GM19372 (cell line): ENCODE measurements at regions not wholly inside any gene's neighbourhood (a gene's known extent, or its start where the extent isn't known, plus 50 kb on each side); places are given as distances from the start of the nearest gene placed in this dataset.

Experiments
- ATAC-seq: cut with Tn5 transposase; IDR thresholded peaks from one replicate; pipeline ENCODE4 v1.9.1; 2021; ENCODE audit warnings: mild to moderate bottlenecking, low read depth, moderate library complexity; ENCODE audit not compliant: unreplicated experiment

DNA sequence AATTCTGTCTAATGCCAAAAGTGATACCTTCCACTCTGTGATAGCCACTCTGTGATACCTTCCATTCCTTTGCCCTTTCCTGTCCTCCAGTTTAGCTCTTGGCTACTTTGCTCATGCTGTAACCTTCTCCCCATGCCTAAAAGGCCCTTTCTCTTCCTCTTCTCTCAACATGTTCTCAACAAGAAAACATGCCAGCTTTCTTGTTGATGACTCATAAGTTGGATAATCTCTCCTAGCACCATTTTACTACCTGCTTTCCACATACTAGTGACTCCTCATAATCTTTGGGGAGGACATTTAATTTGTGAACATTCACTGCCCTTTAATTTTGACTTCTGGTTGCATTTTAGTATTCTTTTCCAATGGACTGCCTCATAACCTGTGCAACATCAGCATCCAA, 55.9 kb upstream of the NT5C1B start:
- no peak for ATAC-seq

DNA sequence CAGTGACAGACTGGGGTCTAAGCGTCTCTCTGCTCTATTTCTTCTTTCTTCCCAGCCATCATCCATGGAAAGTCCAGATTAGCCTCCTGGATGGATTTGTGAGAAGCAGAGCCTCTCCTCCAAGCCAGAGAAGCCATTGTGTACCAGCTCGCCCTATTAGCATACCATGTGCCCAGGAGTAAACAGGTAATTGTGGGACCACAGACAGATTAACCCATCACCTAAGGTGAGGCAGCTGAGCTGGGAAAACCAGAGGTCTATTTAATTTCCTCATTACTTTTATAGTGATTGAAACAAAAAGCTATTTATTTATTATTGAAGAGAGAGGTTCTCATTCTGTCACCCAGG, 54.7 kb upstream of the NT5C1B start:
- no peak for ATAC-seq

DNA sequence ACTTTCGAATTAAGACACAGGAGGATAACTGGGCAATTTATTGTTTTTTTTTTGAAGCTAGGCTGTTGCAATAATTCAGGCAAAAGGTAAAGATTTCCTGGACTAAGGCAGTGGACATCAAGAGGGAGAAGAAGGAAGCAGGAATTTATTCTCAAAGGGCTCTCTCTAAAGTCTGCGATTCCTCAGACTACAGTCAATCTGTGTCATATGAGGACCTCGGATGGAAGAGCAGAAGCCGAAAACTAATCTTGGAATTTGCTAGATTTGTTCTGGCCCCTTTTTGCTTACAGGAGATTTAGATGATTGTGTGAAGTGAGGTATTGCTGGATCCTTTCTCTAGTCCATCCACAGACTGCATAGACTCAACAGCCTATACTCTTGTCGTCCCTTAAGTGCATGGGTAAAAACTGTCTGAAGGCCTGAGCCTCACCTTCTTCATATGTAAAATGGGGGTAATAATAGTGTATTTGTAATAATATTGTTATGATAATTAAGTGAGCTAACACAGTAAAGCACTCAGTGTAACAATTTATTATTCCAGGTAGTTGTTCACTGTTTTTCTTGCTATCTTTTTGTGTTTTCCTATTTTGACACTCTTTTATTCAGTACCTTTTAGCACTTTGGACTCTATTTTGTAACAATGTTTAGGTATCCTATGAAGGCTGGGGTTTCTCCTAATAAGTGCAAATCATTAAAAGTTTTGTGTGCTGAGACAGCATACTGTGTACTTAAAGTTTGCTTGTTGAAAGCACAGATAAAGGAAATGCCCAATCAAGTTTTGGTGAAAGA, 54.2 kb upstream of the NT5C1B start:
- no peak for ATAC-seq

DNA sequence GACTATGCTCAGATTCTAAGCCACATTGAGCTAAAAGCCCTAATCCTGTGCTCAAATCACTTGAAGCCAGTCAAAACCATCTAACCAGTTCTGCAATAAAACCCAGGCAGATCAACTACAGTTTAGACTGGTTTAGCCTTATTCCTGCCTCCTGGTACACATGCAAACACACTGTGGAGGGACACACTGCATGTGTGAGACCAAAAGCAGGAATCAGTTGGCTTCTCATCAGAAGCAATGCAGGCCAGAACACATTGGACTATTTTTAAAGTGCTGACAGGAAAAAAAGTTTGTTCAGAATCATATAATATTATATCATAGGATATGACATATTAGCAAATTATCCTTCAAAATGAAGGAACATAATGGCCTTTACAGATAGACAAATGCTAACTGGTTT, 52.5 kb upstream of the NT5C1B start:
- ATAC-seq: no peak

DNA sequence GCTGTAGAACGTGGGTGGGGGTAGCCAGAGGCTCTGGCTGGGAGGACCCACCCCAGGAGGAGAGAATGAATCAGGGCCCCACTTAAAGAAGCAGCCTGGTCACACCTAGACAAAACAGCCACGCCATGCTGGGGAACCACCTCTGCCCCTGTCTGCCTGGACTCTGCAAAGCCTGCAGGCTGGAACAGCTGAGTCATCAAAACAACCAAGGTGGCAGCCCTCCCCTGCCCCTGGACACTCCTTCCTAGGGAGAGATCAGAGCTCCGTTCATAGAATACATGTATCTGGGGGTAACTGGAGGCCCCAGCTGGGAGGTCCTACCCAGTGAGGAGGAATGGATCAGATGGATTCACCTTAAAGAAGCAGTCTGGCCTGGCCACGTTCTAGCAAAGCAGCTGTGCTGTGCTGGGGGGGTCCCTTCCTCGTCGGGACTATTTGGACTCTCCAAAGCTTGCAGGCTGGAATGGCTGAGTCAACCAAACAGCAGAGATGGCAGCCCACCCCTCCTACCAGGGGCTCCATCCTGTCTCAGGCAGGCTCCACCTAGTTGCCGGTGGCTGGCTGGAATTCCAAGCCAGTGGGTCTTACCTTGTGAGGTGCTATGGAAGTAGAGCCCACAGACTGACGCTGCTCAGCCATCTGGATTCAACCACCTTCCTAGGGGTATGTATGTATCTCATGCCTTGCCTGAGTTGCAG, 50.5 kb upstream of the NT5C1B start:
- ATAC-seq: no peak
